CD4-positive, CD25-positive, alpha-beta regulatory T cell (primary cell): ENCODE measurements at regions not wholly inside any gene's neighbourhood (a gene's known extent, or its start where the extent isn't known, plus 50 kb on each side); places are given as distances from the start of the nearest gene placed in this dataset.
A peak's percentile ranks its signal among the peaks of the same experiment; 100 is the strongest.

Experiments used
- ATAC-seq, 2 donors: fragments of 150-1000 bp; cut with Tn5 transposase; one replicate each; pipeline ENCODE4 v1.10.0; 2021; ENCODE audit warnings: low read depth in 2 of 2, moderate number of reproducible peaks in 2 of 2, moderate library complexity in 1 of 2
- DNase-seq, 3 donors: peaks; one replicate each; pipeline versions ENCODE4 v3.0.0 to v3.0.0-alpha.2; 2012 to 2022; ENCODE audit warnings: mixed read lengths in 1 of 3
- H3K27ac ChIP-seq: one replicate; pipeline ENCODE4 v1.7.0; 2013; ENCODE audit warnings: mild to moderate bottlenecking, low read length; ENCODE audit not compliant: insufficient read depth, poor library complexity, severe bottlenecking
- H3K27me3 ChIP-seq: one replicate; pipeline ENCODE4 v1.7.0; 2013; ENCODE audit warnings: low read length; ENCODE audit not compliant: control insufficient read depth, insufficient read depth
- H3K36me3 ChIP-seq: one replicate; pipeline ENCODE4 v1.7.0; 2013; ENCODE audit warnings: mild to moderate bottlenecking, low read length, moderate library complexity; ENCODE audit not compliant: control insufficient read depth, insufficient read depth
- H3K4me1 ChIP-seq: 2 replicates; pipeline ENCODE4 v1.7.0; 2013; ENCODE audit warnings: mild to moderate bottlenecking, low read length; ENCODE audit not compliant: insufficient read depth, control insufficient read depth, poor library complexity, severe bottlenecking
- H3K4me3 ChIP-seq: one replicate; pipeline ENCODE4 v1.7.0; 2013; ENCODE audit warnings: low read depth, mild to moderate bottlenecking, low read length, moderate library complexity
- H3K9me3 ChIP-seq, 2 experiments: 1 replicate in 1 of 2; 2 replicates in 1 of 2; pipeline ENCODE4 v1.7.0; 2013; ENCODE audit warnings: low read length in 2 of 2, mild to moderate bottlenecking in 1 of 2, moderate library complexity in 1 of 2; ENCODE audit not compliant: control insufficient read depth in 2 of 2
- H3K27ac Mint-ChIP-seq, 3 donors: one replicate each; pipeline ENCODE4 v1.8.0; 2020 to 2022; ENCODE audit warnings: mild to moderate bottlenecking in 3 of 3, mixed read lengths in 3 of 3, moderate library complexity in 2 of 3
- H3K27me3 Mint-ChIP-seq: one replicate; pipeline ENCODE4 v1.8.0; 2022; ENCODE audit warnings: mild to moderate bottlenecking, mixed read lengths
- H3K36me3 Mint-ChIP-seq: one replicate; pipeline ENCODE4 v1.8.0; 2020; ENCODE audit warnings: mixed read lengths
- H3K4me1 Mint-ChIP-seq, 4 donors: one replicate each; pipeline ENCODE4 v1.8.0; 2020 to 2022; ENCODE audit warnings: mixed read lengths in 4 of 4, mild to moderate bottlenecking in 1 of 4
- H3K4me3 Mint-ChIP-seq, 4 donors: one replicate each; pipeline ENCODE4 v1.8.0; 2020 to 2022; ENCODE audit warnings: mild to moderate bottlenecking in 4 of 4, mixed read lengths in 4 of 4, moderate library complexity in 3 of 4
- H3K9me3 Mint-ChIP-seq, 7 donors: one replicate each; pipeline ENCODE4 v1.8.0; 2020 to 2022; ENCODE audit warnings: mixed read lengths in 7 of 7, mild to moderate bottlenecking in 3 of 7, moderate library complexity in 2 of 7

GRCh38 chr15:62739082-62739481 is 303.5 kb upstream of the TPM1 start:
- H3K27me3 ChIP-seq, result peaks cover 5% of the 10 kb centered on the region
- no peaks in the 10 kb centered on the region for H3K9me3 ChIP-seq
- H3K36me3 ChIP-seq, result no peaks in the 10 kb centered on the region
- peaks cover 13% of the 10 kb centered on the region for H3K27me3 Mint-ChIP-seq
- H3K27ac Mint-ChIP-seq, result peak overlapping the region in 1 of 3 donors; percentile 22
- no peaks in the 10 kb centered on the region for H3K4me1 ChIP-seq
- no peak overlapping the region for H3K4me3 Mint-ChIP-seq
- H3K36me3 Mint-ChIP-seq, result no peaks in the 10 kb centered on the region
- H3K9me3 Mint-ChIP-seq, result peaks cover 0 to 3% (median 0%) of the 10 kb centered on the region in 7 donors
- ATAC-seq, result no peak
- DNase-seq, result no peak
- H3K27ac ChIP-seq, result no peak overlapping the region
- no peak overlapping the region for H3K4me3 ChIP-seq
- H3K4me1 Mint-ChIP-seq, result peaks cover 0 to 10% (median 6%) of the 10 kb centered on the region in 4 donors

DNA sequence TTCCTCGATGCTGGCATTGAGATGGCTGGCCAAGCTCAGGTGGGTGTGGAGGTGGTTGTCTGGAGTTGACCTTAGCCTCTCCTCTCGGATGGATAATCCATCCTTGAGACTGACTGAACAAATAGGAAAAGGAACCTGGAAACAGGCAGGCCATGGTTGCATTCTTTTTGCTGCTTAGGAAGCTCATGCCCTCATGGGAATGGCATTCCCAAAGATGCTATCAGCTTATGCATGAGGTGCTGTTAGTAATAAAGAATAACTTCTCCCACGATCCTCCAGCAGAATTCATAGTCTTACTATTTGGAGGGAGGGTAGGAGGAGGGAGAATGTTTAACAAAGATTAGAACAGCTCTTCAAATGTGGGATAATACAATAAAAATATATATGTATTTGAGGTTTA is 303.0 kb upstream of the TPM1 start:
- H3K4me1 ChIP-seq, result no peaks in the 10 kb centered on the region
- H3K36me3 Mint-ChIP-seq, result no peaks in the 10 kb centered on the region
- no peaks in the 10 kb centered on the region for H3K9me3 ChIP-seq
- peaks cover 0 to 3% (median 0%) of the 10 kb centered on the region in 7 donors for H3K9me3 Mint-ChIP-seq
- peaks cover 11% of the 10 kb centered on the region for H3K27me3 Mint-ChIP-seq
- no peak overlapping the region for H3K4me3 ChIP-seq
- peaks cover 0 to 10% (median 6%) of the 10 kb centered on the region in 4 donors for H3K4me1 Mint-ChIP-seq
- no peak overlapping the region for H3K27ac ChIP-seq
- no peak overlapping the region for H3K4me3 Mint-ChIP-seq
- ATAC-seq (no peak), DNase-seq (no peak)
- no peak overlapping the region for H3K27ac Mint-ChIP-seq
- no peaks in the 10 kb centered on the region for H3K36me3 ChIP-seq
- peaks cover 5% of the 10 kb centered on the region for H3K27me3 ChIP-seq

GRCh38 chr15:62740141-62741004 is 302.2 kb upstream of the TPM1 start:
- Mint-ChIP-seq H3K27ac (no peak overlapping the region), H3K4me3 (no peak overlapping the region), H3K36me3 (no peaks in the 10 kb centered on the region), H3K27me3 (peaks cover 11% of the 10 kb centered on the region), H3K4me1 (peaks cover 0 to 10% (median 6%) of the 10 kb centered on the region in 4 donors), H3K9me3 (peaks cover 0 to 3% (median 0%) of the 10 kb centered on the region in 7 donors)
- Histone ChIP-seq H3K4me1 (no peaks in the 10 kb centered on the region), H3K27me3 (peaks cover under 1% of the 10 kb centered on the region), H3K4me3 (no peak overlapping the region), H3K27ac (no peak overlapping the region), H3K9me3 (no peaks in the 10 kb centered on the region), H3K36me3 (no peaks in the 10 kb centered on the region)
- no peak for DNase-seq
- ATAC-seq, result no peak

GRCh38 chr15:62741106-62741505 is 301.4 kb upstream of the TPM1 start:
- H3K27ac ChIP-seq, result no peak overlapping the region
- H3K4me3 Mint-ChIP-seq, result no peak overlapping the region
- H3K27ac Mint-ChIP-seq, result no peak overlapping the region
- no peaks in the 10 kb centered on the region for H3K4me1 ChIP-seq
- peaks cover 0 to 2% (median 0%) of the 10 kb centered on the region in 7 donors for H3K9me3 Mint-ChIP-seq
- peaks cover 0 to 10% (median 6%) of the 10 kb centered on the region in 4 donors for H3K4me1 Mint-ChIP-seq
- ATAC-seq (no peak), DNase-seq (no peak)
- no peaks in the 10 kb centered on the region for H3K27me3 ChIP-seq
- peaks cover 5% of the 10 kb centered on the region for H3K27me3 Mint-ChIP-seq
- H3K4me3 ChIP-seq, result no peak overlapping the region
- no peaks in the 10 kb centered on the region for H3K36me3 ChIP-seq
- H3K9me3 ChIP-seq, result no peaks in the 10 kb centered on the region
- H3K36me3 Mint-ChIP-seq, result no peaks in the 10 kb centered on the region

DNA sequence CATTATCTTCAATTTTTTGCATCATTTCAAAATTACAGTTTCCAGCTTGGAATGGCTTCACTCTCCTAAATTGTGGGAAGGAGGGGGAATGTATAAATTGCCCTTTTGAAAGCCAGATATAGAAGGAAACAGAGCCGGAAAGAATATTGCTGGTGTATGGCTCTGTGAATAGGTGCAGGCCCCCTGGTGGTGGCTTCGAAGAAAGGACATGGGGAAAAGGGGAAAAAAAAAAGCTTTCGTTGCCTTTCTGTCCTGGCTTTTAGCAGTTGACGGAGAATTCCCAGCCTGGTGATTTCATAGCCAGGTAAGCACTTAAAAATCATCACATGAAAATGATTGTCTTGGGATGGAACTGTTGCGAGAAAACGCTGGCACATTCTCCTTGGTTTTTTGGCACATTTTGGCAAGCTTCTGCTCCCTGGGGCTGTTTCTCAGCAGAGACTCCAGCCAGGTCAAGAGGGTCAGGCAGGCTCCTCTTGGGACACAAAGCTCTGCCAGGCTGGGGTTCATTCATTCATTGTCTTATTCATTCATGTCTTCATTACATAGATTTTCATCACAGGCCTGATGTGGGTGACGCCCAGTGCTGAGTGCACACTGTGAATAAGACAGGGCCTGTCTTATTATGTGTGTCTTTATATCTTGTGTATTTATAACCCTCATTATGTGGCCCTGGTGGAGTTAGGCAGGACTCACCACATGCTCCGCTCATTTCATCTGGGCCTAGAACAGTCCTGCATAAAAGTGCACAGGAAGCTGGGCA is 300.0 kb upstream of the TPM1 start:
- Mint-ChIP-seq H3K36me3 (no peaks in the 10 kb centered on the region), H3K27me3 (peaks cover 5% of the 10 kb centered on the region), H3K9me3 (peaks cover 0 to 2% (median 0%) of the 10 kb centered on the region in 7 donors), H3K27ac (no peak overlapping the region), H3K4me1 (peaks cover 0 to 10% (median 6%) of the 10 kb centered on the region in 4 donors), H3K4me3 (no peak overlapping the region)
- ATAC-seq (no peak), DNase-seq (peak in 2 of 3 donors; percentile 7 to 55)
- Histone ChIP-seq H3K27ac (no peak overlapping the region), H3K9me3 (no peaks in the 10 kb centered on the region), H3K4me1 (no peaks in the 10 kb centered on the region), H3K27me3 (no peaks in the 10 kb centered on the region), H3K36me3 (no peaks in the 10 kb centered on the region), H3K4me3 (no peak overlapping the region)

- H3K36me3 Mint-ChIP-seq, result no peaks in the 10 kb centered on the region
- no peak for DNase-seq
- peaks cover 0 to 10% (median 6%) of the 10 kb centered on the region in 4 donors for H3K4me1 Mint-ChIP-seq
- no peak for ATAC-seq
- H3K4me3 ChIP-seq, result no peak overlapping the region
- H3K9me3 Mint-ChIP-seq, result no peaks in the 10 kb centered on the region
- H3K4me3 Mint-ChIP-seq, result no peak overlapping the region
- peaks cover 9% of the 10 kb centered on the region for H3K27me3 Mint-ChIP-seq
- H3K36me3 ChIP-seq, result no peaks in the 10 kb centered on the region
- no peaks in the 10 kb centered on the region for H3K27me3 ChIP-seq
- H3K27ac ChIP-seq, result no peak overlapping the region
- no peaks in the 10 kb centered on the region for H3K4me1 ChIP-seq
- no peaks in the 10 kb centered on the region for H3K9me3 ChIP-seq
- H3K27ac Mint-ChIP-seq, result peak overlapping the region in 1 of 3 donors; percentile 12
Measured at GRCh38 chr15:62745621-62746225, 296.8 kb upstream of the TPM1 start.

DNA sequence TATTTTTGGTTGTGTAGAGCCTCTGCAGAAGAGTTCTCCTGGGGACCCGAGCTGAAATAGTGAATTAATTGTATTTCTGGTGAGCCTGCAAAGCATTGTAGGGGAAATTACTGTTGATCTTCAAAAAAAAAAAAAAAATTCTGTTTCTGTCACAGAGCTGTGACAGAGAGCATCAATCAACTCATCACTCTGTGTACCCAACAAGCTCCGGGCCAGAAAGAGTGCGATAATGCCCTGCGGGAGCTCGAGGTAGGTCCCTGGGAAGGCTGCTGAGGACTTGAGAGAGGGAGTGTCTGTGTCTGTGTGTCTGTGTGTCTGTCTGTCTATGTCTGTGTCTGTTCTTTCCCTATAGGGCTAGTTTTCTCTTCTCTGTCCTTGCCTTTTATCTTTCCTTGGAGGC is 294.4 kb upstream of the TPM1 start:
- Histone ChIP-seq H3K9me3 (no peaks in the 10 kb centered on the region), H3K27me3 (no peaks in the 10 kb centered on the region), H3K4me1 (no peaks in the 10 kb centered on the region), H3K36me3 (no peaks in the 10 kb centered on the region), H3K4me3 (no peak overlapping the region), H3K27ac (no peak overlapping the region)
- H3K36me3 Mint-ChIP-seq, result no peaks in the 10 kb centered on the region
- no peaks in the 10 kb centered on the region for H3K4me1 Mint-ChIP-seq
- no peak overlapping the region for H3K4me3 Mint-ChIP-seq
- DNase-seq (no peak), ATAC-seq (no peak)
- H3K9me3 Mint-ChIP-seq, result no peaks in the 10 kb centered on the region
- no peak overlapping the region for H3K27ac Mint-ChIP-seq
- H3K27me3 Mint-ChIP-seq, result peaks cover 22% of the 10 kb centered on the region
